Stomach (tissue), 4 donors: ENCODE measurements at regions not wholly inside any gene's neighbourhood (a gene's known extent, or its start where the extent isn't known, plus 50 kb on each side); places are given as distances from the start of the nearest gene placed in this dataset.
"Not testable (repeated sequence)": the region's sequence is repeated elsewhere in the genome, so short reads cannot be mapped to it uniquely, and the experiment has no call there.

Experiments
- CTCF ChIP-seq, 7 experiments: fragments of 450-650 bp in 4 of 7; fragments of 200-600 bp in 3 of 7; sonication (generic) in 3 of 7; IDR thresholded peaks; one replicate each; pipeline ENCODE4 v1.5.1; 2016 to 2019; ENCODE audit warnings: antibody characterized with exemption in 7 of 7, control low read depth in 2 of 7, mild to moderate bottlenecking in 1 of 7
- POLR2A ChIP-seq, 4 donors: fragments of 450-650 bp; IDR thresholded peaks; one replicate each; pipeline ENCODE4 v1.6.1; 2016; ENCODE audit warnings: antibody characterized with exemption in 4 of 4, control low read depth in 2 of 4, mild to moderate bottlenecking in 1 of 4, moderate library complexity in 1 of 4
- POLR2AphosphoS5 ChIP-seq, 3 donors: sonication (generic); formaldehyde crosslinking; IDR thresholded peaks; one replicate each; pipeline ENCODE4 v1.6.1; 2016; ENCODE audit warnings: antibody characterized with exemption in 3 of 3

- not testable (repeated sequence) for TF ChIP-seq CTCF, POLR2A, POLR2AphosphoS5 (IDR thresholded peaks at IDR 0.05)
Measured at GRCh38 chr1:146826957-146827356, 111.2 kb upstream of the NBPF12 start.
